ENCODE measurements at regions not wholly inside any gene's neighbourhood (a gene's known extent, or its start where the extent isn't known, plus 50 kb on each side); places are given as distances from the start of the nearest gene placed in this dataset.

- POLR2A ChIA-PET = no interaction called here
- Mint-ChIP-seq H3K27me3 (ENCODE audit: low read depth) (no peaks in the 10 kb centered on the region), H3K4me3 (no peak overlapping the region), H3K4me1 (ENCODE audit: low read depth) (no peaks in the 10 kb centered on the region), H3K27ac (no peak overlapping the region), H3K9me3 (ENCODE audit: insufficient read depth) (no peaks in the 10 kb centered on the region), H3K36me3 (ENCODE audit: low read depth) (no peaks in the 10 kb centered on the region)
- CTCF ChIA-PET = no interaction called here
- no peak for ATAC-seq
- no peak for DNase-seq
Observed at GRCh38 chr5:2176581-2176980, 293.9 kb upstream of the IRX4 start.

DNA sequence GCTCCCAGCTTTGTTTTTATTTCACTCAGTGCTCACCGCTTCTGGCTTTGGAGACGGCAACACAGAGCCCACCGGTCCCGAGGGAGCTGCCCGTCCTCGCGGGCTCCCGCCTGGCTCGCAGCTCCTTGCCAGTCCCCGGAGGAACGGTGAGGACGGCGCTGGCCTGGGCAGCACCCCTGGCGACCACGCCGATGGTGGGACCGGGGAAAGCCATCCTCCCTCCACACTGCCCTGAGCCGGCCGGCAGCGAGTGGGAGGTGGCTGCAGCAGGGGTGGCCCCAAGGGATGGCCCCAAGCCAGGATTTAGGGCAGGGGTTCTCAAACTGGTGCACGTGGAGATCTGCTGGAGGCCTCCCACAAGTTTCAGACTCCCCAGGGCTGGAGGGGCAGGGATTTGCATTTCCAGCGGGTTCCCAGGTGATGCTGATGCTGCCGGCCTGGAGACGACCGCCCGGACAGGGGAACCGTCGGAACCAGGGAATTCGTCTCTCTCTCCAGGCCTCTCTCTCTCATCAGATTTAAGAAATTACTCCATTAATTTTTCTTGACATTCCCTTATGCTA, 293.2 kb upstream of the IRX4 start:
- Mint-ChIP-seq H3K4me3 (no peak overlapping the region), H3K9me3 (ENCODE audit: insufficient read depth) (no peaks in the 10 kb centered on the region), H3K36me3 (ENCODE audit: low read depth) (no peaks in the 10 kb centered on the region), H3K27me3 (ENCODE audit: low read depth) (no peaks in the 10 kb centered on the region), H3K4me1 (ENCODE audit: low read depth) (no peaks in the 10 kb centered on the region), H3K27ac (no peak overlapping the region)
- ChIA-PET POLR2A (no interaction called here), CTCF (no interaction called here)
- DNase-seq (no peak), ATAC-seq (no peak)

DNA sequence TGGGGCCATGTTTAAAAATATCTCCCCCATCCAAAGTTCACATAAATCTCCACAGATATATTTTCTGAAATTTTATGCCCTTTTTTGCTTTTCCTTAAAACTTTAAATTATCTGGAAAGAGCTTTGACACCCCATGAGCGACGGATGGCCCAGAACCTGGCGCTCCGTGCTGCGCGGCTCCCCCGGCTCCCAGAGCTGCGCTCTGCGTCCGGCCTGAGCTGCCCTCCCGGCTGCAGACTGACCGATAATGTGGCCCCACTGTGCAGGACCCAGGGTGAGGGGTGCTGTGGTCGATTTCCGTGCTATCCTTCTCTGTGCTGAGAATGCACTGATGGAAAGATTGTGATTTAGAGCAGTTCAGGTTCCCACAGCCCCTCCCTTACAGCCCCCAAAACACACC, 292.3 kb upstream of the IRX4 start:
- DNase-seq = no peak
- H3K27me3 Mint-ChIP-seq (ENCODE audit: low read depth) = no peaks in the 10 kb centered on the region
- H3K36me3 Mint-ChIP-seq (ENCODE audit: low read depth) = no peaks in the 10 kb centered on the region
- POLR2A ChIA-PET = no interaction called here
- no peak for ATAC-seq
- H3K9me3 Mint-ChIP-seq (ENCODE audit: insufficient read depth) = no peaks in the 10 kb centered on the region
- CTCF ChIA-PET = no interaction called here
- H3K27ac Mint-ChIP-seq = no peak overlapping the region
- no peaks in the 10 kb centered on the region for H3K4me1 Mint-ChIP-seq (ENCODE audit: low read depth)
- no peak overlapping the region for H3K4me3 Mint-ChIP-seq

DNA sequence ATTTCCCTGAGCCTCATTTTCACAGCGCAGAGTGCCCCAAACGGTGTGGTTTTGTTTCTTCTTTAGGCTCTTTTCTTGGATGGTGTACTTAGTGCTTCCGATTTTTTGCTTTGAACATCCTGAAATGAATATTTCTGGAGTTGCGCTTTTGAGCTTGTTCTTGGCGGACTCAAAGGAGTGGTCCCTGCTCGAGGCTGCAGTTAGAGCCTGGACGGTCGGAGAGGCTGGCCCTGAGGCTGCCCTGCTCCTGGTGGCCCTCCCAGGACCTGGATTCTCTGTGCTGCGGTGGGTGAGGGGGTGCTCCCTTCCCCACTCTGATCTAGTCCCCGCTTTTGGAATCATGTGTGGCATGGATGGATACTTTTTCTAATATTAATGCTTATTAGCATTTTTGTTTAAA, 291.8 kb upstream of the IRX4 start:
- H3K27ac Mint-ChIP-seq = no peak overlapping the region
- ChIA-PET POLR2A (no interaction called here), CTCF (no interaction called here)
- no peaks in the 10 kb centered on the region for H3K36me3 Mint-ChIP-seq (ENCODE audit: low read depth)
- DNase-seq (no peak), ATAC-seq (no peak)
- no peaks in the 10 kb centered on the region for H3K9me3 Mint-ChIP-seq (ENCODE audit: insufficient read depth)
- no peak overlapping the region for H3K4me3 Mint-ChIP-seq
- no peaks in the 10 kb centered on the region for H3K4me1 Mint-ChIP-seq (ENCODE audit: low read depth)
- H3K27me3 Mint-ChIP-seq (ENCODE audit: low read depth) = no peaks in the 10 kb centered on the region

- no peak overlapping the region for H3K4me3 Mint-ChIP-seq
- no peaks in the 10 kb centered on the region for H3K27me3 Mint-ChIP-seq (ENCODE audit: low read depth)
- H3K9me3 Mint-ChIP-seq (ENCODE audit: insufficient read depth) = no peaks in the 10 kb centered on the region
- CTCF ChIA-PET = no interaction called here
- DNase-seq (no peak), ATAC-seq (no peak)
- POLR2A ChIA-PET = no interaction called here
- no peaks in the 10 kb centered on the region for H3K36me3 Mint-ChIP-seq (ENCODE audit: low read depth)
- H3K27ac Mint-ChIP-seq = no peak overlapping the region
- H3K4me1 Mint-ChIP-seq (ENCODE audit: low read depth) = no peaks in the 10 kb centered on the region
Observed at GRCh38 chr5:2173151-2173834, 290.6 kb upstream of the IRX4 start.

DNA sequence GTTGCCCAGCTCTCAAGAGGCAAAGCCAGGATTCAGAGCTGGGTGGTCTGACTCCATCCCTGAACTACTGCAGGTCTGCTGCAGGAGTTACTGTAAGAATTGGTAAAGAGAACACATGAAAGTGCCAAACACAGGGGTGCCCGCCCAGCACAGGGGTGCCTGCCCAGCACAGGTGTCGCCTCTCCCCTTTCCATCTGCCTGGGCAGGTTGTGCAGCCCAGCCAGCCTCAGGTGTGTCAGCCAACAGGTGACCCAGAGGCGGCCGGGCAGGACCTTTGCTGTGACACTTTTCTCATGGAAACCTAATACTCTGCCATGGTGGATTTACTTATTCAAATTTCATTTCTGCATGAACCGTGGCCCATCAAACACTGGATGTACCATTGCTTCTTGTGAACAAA, 289.7 kb upstream of the IRX4 start:
- DNase-seq = no peak
- H3K9me3 Mint-ChIP-seq (ENCODE audit: insufficient read depth) = no peaks in the 10 kb centered on the region
- no peaks in the 10 kb centered on the region for H3K4me1 Mint-ChIP-seq (ENCODE audit: low read depth)
- no peaks in the 10 kb centered on the region for H3K27me3 Mint-ChIP-seq (ENCODE audit: low read depth)
- no peak for ATAC-seq
- H3K36me3 Mint-ChIP-seq (ENCODE audit: low read depth) = no peaks in the 10 kb centered on the region
- POLR2A ChIA-PET = no interaction called here
- H3K4me3 Mint-ChIP-seq = no peak overlapping the region
- H3K27ac Mint-ChIP-seq = no peak overlapping the region
- CTCF ChIA-PET = no interaction called here

GRCh38 chr5:2170761-2171160, 288.0 kb upstream of the IRX4 start:
- no peaks in the 10 kb centered on the region for H3K4me1 Mint-ChIP-seq (ENCODE audit: low read depth)
- no peaks in the 10 kb centered on the region for H3K27me3 Mint-ChIP-seq (ENCODE audit: low read depth)
- DNase-seq = no peak
- no peak for ATAC-seq
- ChIA-PET CTCF (interaction anchor here (1.5 kb wide), 1 partner anchor 8 kb away, joined by 3 read pairs; no protein-coding TSS in a partner anchor), POLR2A (no interaction called here)
- no peaks in the 10 kb centered on the region for H3K36me3 Mint-ChIP-seq (ENCODE audit: low read depth)
- no peaks in the 10 kb centered on the region for H3K9me3 Mint-ChIP-seq (ENCODE audit: insufficient read depth)
- H3K27ac Mint-ChIP-seq = no peak overlapping the region
- no peak overlapping the region for H3K4me3 Mint-ChIP-seq

- no peak overlapping the region for H3K4me3 Mint-ChIP-seq
- H3K27me3 Mint-ChIP-seq (ENCODE audit: low read depth) = no peaks in the 10 kb centered on the region
- H3K36me3 Mint-ChIP-seq (ENCODE audit: low read depth) = no peaks in the 10 kb centered on the region
- DNase-seq (no peak), ATAC-seq (no peak)
- no peak overlapping the region for H3K27ac Mint-ChIP-seq
- ChIA-PET POLR2A (no interaction called here), CTCF (interaction anchor here (1.5 kb wide), 1 partner anchor 8 kb away, joined by 3 read pairs; no protein-coding TSS in a partner anchor)
- H3K4me1 Mint-ChIP-seq (ENCODE audit: low read depth) = no peaks in the 10 kb centered on the region
- H3K9me3 Mint-ChIP-seq (ENCODE audit: insufficient read depth) = no peaks in the 10 kb centered on the region
Observed at GRCh38 chr5:2169850-2170760, 287.4 kb upstream of the IRX4 start.

DNA sequence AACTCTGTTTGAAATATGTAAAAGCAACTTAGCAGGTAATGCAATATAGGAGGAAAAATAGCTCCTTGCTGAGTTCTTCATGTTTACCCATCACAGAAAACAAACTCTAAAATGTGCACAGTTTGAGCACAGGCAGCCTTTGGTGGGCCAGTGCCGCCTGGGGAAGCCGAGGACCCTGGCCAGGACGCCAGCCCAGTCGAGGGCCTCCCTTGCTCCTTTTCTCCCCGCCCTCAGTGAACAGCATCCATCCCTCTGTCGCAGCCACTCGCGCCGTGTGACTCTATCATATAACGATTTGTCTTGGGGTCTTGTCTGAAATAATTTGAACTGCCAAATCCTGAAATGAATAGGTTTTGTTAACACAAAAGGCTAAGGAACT, 286.7 kb upstream of the IRX4 start:
- ChIA-PET POLR2A (no interaction called here), CTCF (no interaction called here)
- Mint-ChIP-seq H3K27ac (no peak overlapping the region), H3K27me3 (ENCODE audit: low read depth) (no peaks in the 10 kb centered on the region), H3K4me3 (no peak overlapping the region), H3K36me3 (ENCODE audit: low read depth) (no peaks in the 10 kb centered on the region), H3K9me3 (ENCODE audit: insufficient read depth) (no peaks in the 10 kb centered on the region), H3K4me1 (ENCODE audit: low read depth) (no peaks in the 10 kb centered on the region)
- no peak for ATAC-seq
- DNase-seq = no peak

DNA sequence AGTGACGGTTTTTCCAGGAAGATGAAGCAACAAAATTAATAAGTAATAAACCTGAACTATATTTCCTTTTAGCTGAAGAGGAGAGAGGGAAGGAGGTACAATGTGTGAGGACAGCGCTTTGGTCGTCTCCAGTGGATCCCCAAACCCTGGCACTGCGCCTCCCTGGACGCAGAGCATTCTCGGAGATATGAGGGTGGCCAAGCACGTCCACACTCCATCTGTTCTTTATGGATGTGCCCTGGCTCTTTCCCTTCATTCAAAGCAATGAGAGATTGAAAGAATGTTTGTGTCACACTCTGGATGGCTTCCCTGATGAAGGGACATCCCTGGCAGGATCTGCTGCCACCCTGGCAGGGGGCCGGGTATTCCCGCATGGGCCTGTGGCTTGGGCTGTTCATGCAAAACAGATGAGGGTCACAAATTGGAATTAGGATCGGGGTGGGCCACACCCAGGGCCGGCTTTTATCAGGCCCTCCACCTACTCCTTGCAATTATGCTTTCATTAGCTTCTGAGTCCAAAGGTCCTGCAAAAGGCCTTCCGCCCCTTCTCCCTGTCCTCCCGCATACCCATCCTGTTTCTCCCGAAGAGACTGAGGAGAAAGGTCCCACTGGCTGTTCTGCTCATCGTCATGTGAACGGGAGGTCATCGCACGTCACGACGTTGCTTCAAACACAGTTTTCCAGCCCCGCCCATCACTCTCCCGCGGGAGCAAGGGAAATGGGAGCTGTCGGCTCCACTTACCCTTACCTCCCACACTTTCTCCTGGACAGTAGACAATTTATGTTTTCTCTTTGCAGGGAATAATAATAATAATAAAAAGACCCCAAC, 286.1 kb upstream of the IRX4 start:
- CTCF ChIA-PET = no interaction called here
- H3K36me3 Mint-ChIP-seq (ENCODE audit: low read depth) = no peaks in the 10 kb centered on the region
- H3K4me1 Mint-ChIP-seq (ENCODE audit: low read depth) = no peaks in the 10 kb centered on the region
- no peak for ATAC-seq
- no peak for DNase-seq
- no peaks in the 10 kb centered on the region for H3K9me3 Mint-ChIP-seq (ENCODE audit: insufficient read depth)
- H3K27ac Mint-ChIP-seq = no peak overlapping the region
- peaks cover 3% of the 10 kb centered on the region for H3K27me3 Mint-ChIP-seq (ENCODE audit: low read depth)
- POLR2A ChIA-PET = no interaction called here
- no peak overlapping the region for H3K4me3 Mint-ChIP-seq

DNA sequence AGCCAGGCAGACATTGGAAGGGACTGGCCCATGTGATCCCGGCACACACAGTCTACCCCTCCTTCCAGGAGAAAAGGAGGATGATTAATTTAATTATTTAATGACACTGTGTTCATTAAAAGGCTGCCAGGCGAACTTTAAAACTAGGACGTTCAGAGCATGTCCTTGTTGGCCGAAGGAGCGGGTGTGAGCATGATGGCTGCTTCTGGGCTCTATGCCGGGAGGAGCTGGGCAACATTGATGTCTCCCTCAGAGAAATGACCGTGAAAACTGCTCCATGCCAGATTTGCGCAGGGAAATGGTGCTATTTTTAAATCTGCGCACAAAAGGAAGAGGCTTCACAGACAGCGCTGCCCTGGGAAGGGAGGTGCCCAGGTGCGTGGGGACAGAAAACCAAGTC, 284.9 kb upstream of the IRX4 start:
- ChIA-PET CTCF (no interaction called here), POLR2A (no interaction called here)
- peaks cover 5% of the 10 kb centered on the region for H3K27me3 Mint-ChIP-seq (ENCODE audit: low read depth)
- ATAC-seq (no peak), DNase-seq (no peak)
- no peak overlapping the region for H3K4me3 Mint-ChIP-seq
- H3K36me3 Mint-ChIP-seq (ENCODE audit: low read depth) = no peaks in the 10 kb centered on the region
- no peaks in the 10 kb centered on the region for H3K9me3 Mint-ChIP-seq (ENCODE audit: insufficient read depth)
- no peaks in the 10 kb centered on the region for H3K4me1 Mint-ChIP-seq (ENCODE audit: low read depth)
- no peak overlapping the region for H3K27ac Mint-ChIP-seq

- H3K36me3 Mint-ChIP-seq (ENCODE audit: low read depth) = no peaks in the 10 kb centered on the region
- ATAC-seq (no peak), DNase-seq (no peak)
- H3K4me1 Mint-ChIP-seq (ENCODE audit: low read depth) = no peaks in the 10 kb centered on the region
- no peak overlapping the region for H3K27ac Mint-ChIP-seq
- no peak overlapping the region for H3K4me3 Mint-ChIP-seq
- ChIA-PET POLR2A (no interaction called here), CTCF (no interaction called here)
- H3K9me3 Mint-ChIP-seq (ENCODE audit: insufficient read depth) = no peaks in the 10 kb centered on the region
- peaks cover 5% of the 10 kb centered on the region for H3K27me3 Mint-ChIP-seq (ENCODE audit: low read depth)
Observed at GRCh38 chr5:2166979-2167377, 284.3 kb upstream of the IRX4 start.
